Uterus (tissue), 2 donors: ENCODE measurements at regions not wholly inside any gene's neighbourhood (a gene's known extent, or its start where the extent isn't known, plus 50 kb on each side); places are given as distances from the start of the nearest gene placed in this dataset.

ENCODE experiments used
- POLR2A ChIP-seq, 2 donors: fragments of 450-650 bp; IDR thresholded peaks; one replicate each; pipeline ENCODE4 v1.6.1; 2016; ENCODE audit warnings: antibody characterized with exemption in 2 of 2, mild to moderate bottlenecking in 1 of 2, moderate library complexity in 1 of 2
- TF ChIP-seq, protein P1 (sequence below), 4 experiments: fragments of 200-600 bp in 2 of 4; fragments of 450-650 bp in 2 of 4; sonication (generic) in 2 of 4; IDR thresholded peaks; one replicate each; pipeline ENCODE4 v1.5.1; 2016 to 2019; ENCODE audit warnings: antibody characterized with exemption in 4 of 4, mild to moderate bottlenecking in 2 of 4, moderate library complexity in 1 of 4

DNA sequence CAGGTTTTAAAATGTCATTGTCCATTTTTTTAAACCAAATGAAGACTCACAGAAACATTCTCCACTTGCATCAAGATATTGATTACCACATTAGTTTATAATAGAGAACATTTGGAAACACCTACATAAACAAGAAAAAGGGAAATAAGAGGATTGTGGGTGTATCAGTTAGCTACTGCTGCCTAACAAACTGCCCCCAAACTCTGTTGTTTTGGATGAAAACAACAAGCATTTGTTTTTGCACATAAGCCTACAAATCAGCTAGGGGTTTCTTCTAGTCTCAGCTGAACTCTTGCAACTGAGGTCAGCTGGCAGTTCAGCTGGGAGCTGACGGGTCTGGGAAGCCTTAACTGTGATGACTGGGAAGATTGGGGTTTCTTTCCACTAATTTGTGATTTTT, 464.4 kb downstream of the COG6 start:
- TF ChIP-seq, protein P1, sequence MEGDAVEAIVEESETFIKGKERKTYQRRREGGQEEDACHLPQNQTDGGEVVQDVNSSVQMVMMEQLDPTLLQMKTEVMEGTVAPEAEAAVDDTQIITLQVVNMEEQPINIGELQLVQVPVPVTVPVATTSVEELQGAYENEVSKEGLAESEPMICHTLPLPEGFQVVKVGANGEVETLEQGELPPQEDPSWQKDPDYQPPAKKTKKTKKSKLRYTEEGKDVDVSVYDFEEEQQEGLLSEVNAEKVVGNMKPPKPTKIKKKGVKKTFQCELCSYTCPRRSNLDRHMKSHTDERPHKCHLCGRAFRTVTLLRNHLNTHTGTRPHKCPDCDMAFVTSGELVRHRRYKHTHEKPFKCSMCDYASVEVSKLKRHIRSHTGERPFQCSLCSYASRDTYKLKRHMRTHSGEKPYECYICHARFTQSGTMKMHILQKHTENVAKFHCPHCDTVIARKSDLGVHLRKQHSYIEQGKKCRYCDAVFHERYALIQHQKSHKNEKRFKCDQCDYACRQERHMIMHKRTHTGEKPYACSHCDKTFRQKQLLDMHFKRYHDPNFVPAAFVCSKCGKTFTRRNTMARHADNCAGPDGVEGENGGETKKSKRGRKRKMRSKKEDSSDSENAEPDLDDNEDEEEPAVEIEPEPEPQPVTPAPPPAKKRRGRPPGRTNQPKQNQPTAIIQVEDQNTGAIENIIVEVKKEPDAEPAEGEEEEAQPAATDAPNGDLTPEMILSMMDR (IDR thresholded peaks at IDR 0.05) = no peak
- no peak for TF ChIP-seq POLR2A (IDR thresholded peaks at IDR 0.05)
